ENCODE measurements at regions not wholly inside any gene's neighbourhood (a gene's known extent, or its start where the extent isn't known, plus 50 kb on each side); places are given as distances from the start of the nearest gene placed in this dataset.

DNA sequence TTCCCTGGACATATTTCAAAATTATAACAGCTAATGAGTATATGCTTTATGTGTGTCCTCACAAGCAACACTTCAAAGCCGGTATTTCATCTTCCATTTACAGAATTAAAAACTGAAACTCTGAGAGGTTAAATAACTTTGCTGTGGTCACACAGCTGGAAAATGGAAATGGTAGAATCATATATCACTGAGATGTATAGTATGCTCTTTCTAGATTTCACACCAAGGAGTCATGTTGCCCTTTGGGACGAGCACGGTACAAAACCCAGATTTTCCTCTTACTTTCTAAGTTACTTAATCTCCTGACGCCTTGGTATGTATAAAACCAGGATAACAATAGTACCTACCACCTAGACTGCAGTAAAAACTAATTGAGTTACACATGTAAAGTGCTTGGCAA is 152.6 kb upstream of the GRIP1 start:
- H3K4me1 ChIP-seq = no peaks in the 10 kb centered on the region
- no peaks in the 10 kb centered on the region for H3K36me3 ChIP-seq
- H3K27ac ChIP-seq = no peak overlapping the region
- intact Hi-C loops (cut with DNase I) = no loop called here
- DNase-seq (no peak), ATAC-seq (no peak)
- 62 to 88% (median 81%) methylated on average over 4 of the region's 4 CpGs for WGBS, 4 donors
- no peak for TF ChIP-seq POLR2A (IDR thresholded peaks at IDR 0.05)
- TF ChIP-seq, protein P1, sequence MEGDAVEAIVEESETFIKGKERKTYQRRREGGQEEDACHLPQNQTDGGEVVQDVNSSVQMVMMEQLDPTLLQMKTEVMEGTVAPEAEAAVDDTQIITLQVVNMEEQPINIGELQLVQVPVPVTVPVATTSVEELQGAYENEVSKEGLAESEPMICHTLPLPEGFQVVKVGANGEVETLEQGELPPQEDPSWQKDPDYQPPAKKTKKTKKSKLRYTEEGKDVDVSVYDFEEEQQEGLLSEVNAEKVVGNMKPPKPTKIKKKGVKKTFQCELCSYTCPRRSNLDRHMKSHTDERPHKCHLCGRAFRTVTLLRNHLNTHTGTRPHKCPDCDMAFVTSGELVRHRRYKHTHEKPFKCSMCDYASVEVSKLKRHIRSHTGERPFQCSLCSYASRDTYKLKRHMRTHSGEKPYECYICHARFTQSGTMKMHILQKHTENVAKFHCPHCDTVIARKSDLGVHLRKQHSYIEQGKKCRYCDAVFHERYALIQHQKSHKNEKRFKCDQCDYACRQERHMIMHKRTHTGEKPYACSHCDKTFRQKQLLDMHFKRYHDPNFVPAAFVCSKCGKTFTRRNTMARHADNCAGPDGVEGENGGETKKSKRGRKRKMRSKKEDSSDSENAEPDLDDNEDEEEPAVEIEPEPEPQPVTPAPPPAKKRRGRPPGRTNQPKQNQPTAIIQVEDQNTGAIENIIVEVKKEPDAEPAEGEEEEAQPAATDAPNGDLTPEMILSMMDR (IDR thresholded peaks at IDR 0.05) = no peak
- no peaks in the 10 kb centered on the region for H3K27me3 ChIP-seq
- H3K4me3 ChIP-seq = no peak overlapping the region
- H3K9me3 ChIP-seq = no peaks in the 10 kb centered on the region

DNA sequence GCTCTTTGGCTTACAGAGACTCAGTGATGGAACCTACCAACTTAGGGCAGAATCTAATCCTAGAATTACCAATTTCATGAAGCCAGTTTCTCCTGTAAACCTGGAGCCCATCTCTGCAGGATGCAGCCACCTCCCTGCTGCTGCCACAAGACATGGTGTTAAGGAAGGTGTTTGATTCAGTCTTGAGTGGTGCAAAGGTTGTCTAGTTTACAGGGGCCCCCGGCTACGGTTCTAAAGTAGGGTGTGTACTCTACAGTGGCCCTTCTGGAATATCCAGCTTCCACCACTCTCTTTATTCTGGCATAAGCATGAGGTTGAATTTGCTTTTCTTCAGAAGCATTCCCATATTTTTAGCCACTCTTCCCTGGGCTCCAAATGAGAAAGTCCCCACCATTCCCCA is 154.1 kb upstream of the GRIP1 start:
- Histone ChIP-seq H3K27me3 (no peaks in the 10 kb centered on the region), H3K36me3 (no peaks in the 10 kb centered on the region), H3K4me1 (no peaks in the 10 kb centered on the region), H3K9me3 (no peaks in the 10 kb centered on the region), H3K27ac (no peak overlapping the region), H3K4me3 (no peak overlapping the region)
- DNase-seq = no peak
- TF ChIP-seq, protein P1 (IDR thresholded peaks at IDR 0.05) = no peak
- no peak for TF ChIP-seq POLR2A (IDR thresholded peaks at IDR 0.05)
- WGBS, 4 donors = 89 to 93% (median 92%) methylated on average over 2 of the region's 2 CpGs
- no peak for ATAC-seq
- intact Hi-C loops (cut with DNase I) = no loop called here

DNA sequence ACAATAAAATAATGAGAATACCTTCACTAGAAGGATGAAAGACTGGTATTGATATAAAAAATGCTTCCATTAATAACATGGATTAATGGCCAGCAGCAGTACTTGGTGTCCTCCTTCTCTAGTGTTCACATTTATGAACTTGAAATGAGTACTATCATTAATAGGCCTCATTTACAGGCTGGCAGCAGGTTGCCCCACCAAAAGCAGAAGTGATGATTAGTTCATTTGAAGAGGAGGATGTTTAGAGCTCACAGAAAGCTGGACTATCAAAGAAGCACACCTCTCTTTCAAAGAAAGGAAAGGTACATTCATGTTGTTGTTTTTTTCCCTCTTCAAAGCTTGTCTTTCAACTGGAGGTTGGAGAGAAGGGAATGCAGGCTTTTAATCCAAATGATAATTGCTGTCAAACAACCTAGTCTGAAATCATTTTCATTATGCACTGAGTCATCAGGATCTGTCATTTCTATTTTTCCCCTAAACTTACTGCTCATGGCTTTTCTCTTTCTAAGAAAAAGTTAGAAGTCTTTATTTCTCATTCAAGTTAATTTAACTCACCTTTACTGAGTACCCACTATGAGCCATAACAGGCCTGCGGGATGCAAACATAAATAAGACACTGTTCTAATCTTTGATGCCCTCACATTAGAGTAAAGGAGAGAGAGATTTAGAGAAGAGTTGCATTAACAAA is 157.9 kb upstream of the GRIP1 start:
- TF ChIP-seq, protein P1 (IDR thresholded peaks at IDR 0.05) = no peak
- TF ChIP-seq POLR2A (IDR thresholded peaks at IDR 0.05) = no peak
- Histone ChIP-seq H3K4me3 (no peak overlapping the region), H3K9me3 (no peaks in the 10 kb centered on the region), H3K27me3 (no peaks in the 10 kb centered on the region), H3K4me1 (no peaks in the 10 kb centered on the region), H3K27ac (no peak overlapping the region), H3K36me3 (no peaks in the 10 kb centered on the region)
- no peak for ATAC-seq
- intact Hi-C loops (cut with DNase I) = no loop called here
- DNase-seq = no peak
- WGBS, 4 donors = 0 to 95% (median 70%) methylated on average over 1 of the region's 1 CpG

DNA sequence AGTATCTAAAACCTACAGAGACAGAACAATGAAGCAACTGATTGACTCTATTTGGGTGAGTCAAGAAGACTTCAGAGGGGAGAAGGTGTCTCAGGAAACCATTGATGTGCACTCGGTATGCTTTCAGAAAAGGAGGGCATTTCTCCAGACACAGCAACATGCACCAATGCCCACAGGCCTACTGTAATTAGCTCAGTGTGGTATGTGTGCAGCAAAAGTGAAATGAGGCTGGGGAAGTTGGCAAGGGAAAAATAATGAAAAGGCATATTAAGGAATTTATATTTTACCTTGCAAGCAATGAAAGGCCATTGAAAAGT is 158.4 kb upstream of the GRIP1 start:
- Histone ChIP-seq H3K27me3 (no peaks in the 10 kb centered on the region), H3K36me3 (no peaks in the 10 kb centered on the region), H3K9me3 (no peaks in the 10 kb centered on the region), H3K4me3 (no peak overlapping the region), H3K4me1 (no peaks in the 10 kb centered on the region), H3K27ac (no peak overlapping the region)
- DNase-seq (no peak), ATAC-seq (no peak)
- 69 to 88% (median 79%) methylated on average over 1 of the region's 1 CpG for WGBS, 4 donors
- intact Hi-C loops (cut with DNase I) = no loop called here
- TF ChIP-seq POLR2A (IDR thresholded peaks at IDR 0.05) = no peak
- TF ChIP-seq, protein P1 (IDR thresholded peaks at IDR 0.05) = no peak
